ENCODE measurements at regions not wholly inside any gene's neighbourhood (a gene's known extent, or its start where the extent isn't known, plus 50 kb on each side); places are given as distances from the start of the nearest gene placed in this dataset.

DNA sequence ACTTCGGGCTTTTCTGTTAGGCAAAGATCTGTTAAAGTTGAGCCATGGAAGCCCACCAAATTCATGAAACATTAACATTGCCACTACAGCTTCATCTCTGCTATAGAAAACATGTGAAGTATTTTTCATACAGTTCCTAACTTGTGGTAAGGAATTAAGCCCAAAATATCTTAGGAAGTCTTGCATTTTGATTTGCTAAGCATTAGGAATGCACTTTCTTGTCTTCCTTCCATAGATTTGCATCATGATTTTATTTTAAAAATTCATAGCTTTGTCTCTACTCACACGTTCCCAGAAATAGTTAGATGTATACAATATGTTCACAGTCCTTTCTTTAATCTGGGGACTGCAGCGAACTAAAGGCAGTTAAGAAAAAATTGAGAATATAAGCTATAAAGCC, 325.6 kb downstream of the CENPW start:
- WGBS (ENCODE audit: insufficient coverage, insufficient replicate concordance, low lambda C conversion rate, missing lambda C conversion rate) = 14% methylated on average over 3 of the region's 3 CpGs
- no peak for FAIRE-seq
- Histone ChIP-seq H3K4me2 (ENCODE audit: control insufficient read depth, insufficient read depth) (no peak overlapping the region), H3K9ac (ENCODE audit: control insufficient read depth, insufficient read depth, low read length) (no peak overlapping the region), H4K20me1 (ENCODE audit: control insufficient read depth, insufficient read depth) (no peaks in the 10 kb centered on the region), H3K4me1 (ENCODE audit: control insufficient read depth, insufficient read depth, low read length) (no peaks in the 10 kb centered on the region), H3K27ac (ENCODE audit: control insufficient read depth, insufficient read depth) (no peak overlapping the region), H3K36me3 (ENCODE audit: control insufficient read depth in 2 of 2, insufficient read depth in 2 of 2, low read length in 1 of 2) (no peaks in the 10 kb centered on the region), H3K27me3 (replicated peaks in 1 of 2; ENCODE audit: control insufficient read depth in 2 of 2, insufficient read depth in 2 of 2, low read length in 1 of 2) (no peaks in the 10 kb centered on the region), H3K9me3 (replicated peaks; ENCODE audit: control insufficient read depth, insufficient read depth, low read length) (no peaks in the 10 kb centered on the region), H3K79me2 (ENCODE audit: control insufficient read depth, insufficient read depth, low read length) (no peaks in the 10 kb centered on the region), H3K4me3 (no peak overlapping the region), H2AFZ (ENCODE audit: control insufficient read depth, low read depth, low read length) (no peak overlapping the region)
- ChIA-PET RAD21 (ENCODE audit: unreplicated experiment) (no interaction called here), SMC1A (ENCODE audit: uncharacterized antibody, unreplicated experiment) (interaction anchor here (1.4 kb wide), 1 partner anchor 48 kb away, joined by 3 read pairs; no protein-coding TSS in a partner anchor), POLR2A (no interaction called here), CTCF (interaction anchor here (1.8 kb wide), 1 partner anchor 9 kb away, joined by 5 read pairs; no protein-coding TSS in a partner anchor)
- no TSS peak for BruUV-seq (replicated peaks)
- intact Hi-C loops (cut with micrococcal nuclease; ENCODE audit: unreplicated experiment) = no loop called here
- in situ Hi-C loops (cut with MboI) = loop anchor here (25.0 kb wide), 1 partner anchor 653 kb away; no protein-coding TSS in a partner anchor
- TF ChIP-seq, protein P1, sequence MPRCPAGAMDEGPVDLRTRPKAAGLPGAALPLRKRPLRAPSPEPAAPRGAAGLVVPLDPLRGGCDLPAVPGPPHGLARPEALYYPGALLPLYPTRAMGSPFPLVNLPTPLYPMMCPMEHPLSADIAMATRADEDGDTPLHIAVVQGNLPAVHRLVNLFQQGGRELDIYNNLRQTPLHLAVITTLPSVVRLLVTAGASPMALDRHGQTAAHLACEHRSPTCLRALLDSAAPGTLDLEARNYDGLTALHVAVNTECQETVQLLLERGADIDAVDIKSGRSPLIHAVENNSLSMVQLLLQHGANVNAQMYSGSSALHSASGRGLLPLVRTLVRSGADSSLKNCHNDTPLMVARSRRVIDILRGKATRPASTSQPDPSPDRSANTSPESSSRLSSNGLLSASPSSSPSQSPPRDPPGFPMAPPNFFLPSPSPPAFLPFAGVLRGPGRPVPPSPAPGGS (IDR thresholded peaks at IDR 0.05; ENCODE audit: borderline replicate concordance, insufficient read depth, low read depth, low read length, poor library complexity, severe bottlenecking) = no peak
- ATAC-seq = no peak
- no peak for DNase-seq (ENCODE audit: low read depth, low spot score)

DNA sequence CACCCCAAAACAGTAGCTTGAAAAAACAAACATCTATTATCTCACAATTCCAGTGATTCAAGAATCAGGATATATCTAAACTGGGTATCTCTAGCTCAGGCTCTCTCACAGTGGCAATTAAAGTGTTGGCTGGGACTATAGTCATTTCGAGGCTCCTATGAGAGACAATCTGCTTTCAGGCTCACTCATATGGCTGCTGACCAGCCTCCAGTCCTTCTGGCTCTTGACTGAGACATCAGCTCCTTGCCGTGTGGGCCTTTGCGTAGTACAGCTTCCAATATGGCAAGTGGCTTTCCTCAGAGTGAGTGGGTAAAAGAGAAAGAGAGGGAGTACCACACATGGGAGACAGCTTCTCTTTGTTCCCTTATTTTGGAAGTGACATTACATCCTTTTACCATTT, 327.2 kb downstream of the CENPW start:
- Histone ChIP-seq H3K4me2 (ENCODE audit: control insufficient read depth, insufficient read depth) (no peak overlapping the region), H3K4me3 (no peak overlapping the region), H3K9me3 (replicated peaks; ENCODE audit: control insufficient read depth, insufficient read depth, low read length) (no peaks in the 10 kb centered on the region), H2AFZ (ENCODE audit: control insufficient read depth, low read depth, low read length) (no peak overlapping the region), H3K36me3 (ENCODE audit: control insufficient read depth in 2 of 2, insufficient read depth in 2 of 2, low read length in 1 of 2) (no peaks in the 10 kb centered on the region), H3K27me3 (replicated peaks in 1 of 2; ENCODE audit: control insufficient read depth in 2 of 2, insufficient read depth in 2 of 2, low read length in 1 of 2) (no peaks in the 10 kb centered on the region), H3K27ac (ENCODE audit: control insufficient read depth, insufficient read depth) (no peak overlapping the region), H4K20me1 (ENCODE audit: control insufficient read depth, insufficient read depth) (no peaks in the 10 kb centered on the region), H3K4me1 (ENCODE audit: control insufficient read depth, insufficient read depth, low read length) (no peaks in the 10 kb centered on the region), H3K9ac (ENCODE audit: control insufficient read depth, insufficient read depth, low read length) (no peak overlapping the region), H3K79me2 (ENCODE audit: control insufficient read depth, insufficient read depth, low read length) (no peaks in the 10 kb centered on the region)
- DNase-seq (ENCODE audit: low read depth, low spot score) (no peak), ATAC-seq (no peak), FAIRE-seq (no peak)
- 18% methylated on average over 3 of the region's 3 CpGs for WGBS (ENCODE audit: insufficient coverage, insufficient replicate concordance, low lambda C conversion rate, missing lambda C conversion rate)
- ChIA-PET SMC1A (ENCODE audit: uncharacterized antibody, unreplicated experiment) (interaction anchor here (1.4 kb wide), 2 partner anchors 9 to 47 kb away, joined by 3 to 5 read pairs; no protein-coding TSS in a partner anchor), POLR2A (no interaction called here), CTCF (no interaction called here), RAD21 (ENCODE audit: unreplicated experiment) (no interaction called here)
- no TSS peak for BruUV-seq (replicated peaks)
- in situ Hi-C loops (cut with MboI) = loop anchor here (25.0 kb wide), 1 partner anchor 655 kb away; no protein-coding TSS in a partner anchor
- intact Hi-C loops (cut with micrococcal nuclease; ENCODE audit: unreplicated experiment) = no loop called here
- TF ChIP-seq SIN3A (IDR thresholded peaks at IDR 0.05; ENCODE audit: low read depth, low read length) (no peak), KAT2A (conservative IDR thresholded peaks at IDR 0.05; ENCODE audit: control insufficient read depth, low read depth, low read length) (no peak), FOS (IDR thresholded peaks at IDR 0.05; ENCODE audit: borderline replicate concordance, extremely low read depth, insufficient read length) (no peak), CREM (IDR thresholded peaks at IDR 0.05; ENCODE audit: low read depth) (no peak), CEBPB (IDR thresholded peaks at IDR 0.05; ENCODE audit: borderline replicate concordance in 1 of 2, low read depth in 2 of 2, low read length in 2 of 2) (no peak), RELA (IDR thresholded peaks at IDR 0.05; ENCODE audit: borderline replicate concordance, partially characterized antibody) (no peak), BRCA1 (IDR thresholded peaks at IDR 0.05; ENCODE audit: low read depth, low read length) (no peak)
- TF ChIP-seq, protein P2, sequence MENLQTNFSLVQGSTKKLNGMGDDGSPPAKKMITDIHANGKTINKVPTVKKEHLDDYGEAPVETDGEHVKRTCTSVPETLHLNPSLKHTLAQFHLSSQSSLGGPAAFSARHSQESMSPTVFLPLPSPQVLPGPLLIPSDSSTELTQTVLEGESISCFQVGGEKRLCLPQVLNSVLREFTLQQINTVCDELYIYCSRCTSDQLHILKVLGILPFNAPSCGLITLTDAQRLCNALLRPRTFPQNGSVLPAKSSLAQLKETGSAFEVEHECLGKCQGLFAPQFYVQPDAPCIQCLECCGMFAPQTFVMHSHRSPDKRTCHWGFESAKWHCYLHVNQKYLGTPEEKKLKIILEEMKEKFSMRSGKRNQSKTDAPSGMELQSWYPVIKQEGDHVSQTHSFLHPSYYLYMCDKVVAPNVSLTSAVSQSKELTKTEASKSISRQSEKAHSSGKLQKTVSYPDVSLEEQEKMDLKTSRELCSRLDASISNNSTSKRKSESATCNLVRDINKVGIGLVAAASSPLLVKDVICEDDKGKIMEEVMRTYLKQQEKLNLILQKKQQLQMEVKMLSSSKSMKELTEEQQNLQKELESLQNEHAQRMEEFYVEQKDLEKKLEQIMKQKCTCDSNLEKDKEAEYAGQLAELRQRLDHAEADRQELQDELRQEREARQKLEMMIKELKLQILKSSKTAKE (IDR thresholded peaks at IDR 0.05; ENCODE audit: low read depth, poor library complexity, severe bottlenecking) = no peak
- TF ChIP-seq, protein P3, sequence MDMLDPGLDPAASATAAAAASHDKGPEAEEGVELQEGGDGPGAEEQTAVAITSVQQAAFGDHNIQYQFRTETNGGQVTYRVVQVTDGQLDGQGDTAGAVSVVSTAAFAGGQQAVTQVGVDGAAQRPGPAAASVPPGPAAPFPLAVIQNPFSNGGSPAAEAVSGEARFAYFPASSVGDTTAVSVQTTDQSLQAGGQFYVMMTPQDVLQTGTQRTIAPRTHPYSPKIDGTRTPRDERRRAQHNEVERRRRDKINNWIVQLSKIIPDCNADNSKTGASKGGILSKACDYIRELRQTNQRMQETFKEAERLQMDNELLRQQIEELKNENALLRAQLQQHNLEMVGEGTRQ (IDR thresholded peaks at IDR 0.05; ENCODE audit: borderline replicate concordance, low read depth, low read length) = no peak
- TF ChIP-seq, protein P4, sequence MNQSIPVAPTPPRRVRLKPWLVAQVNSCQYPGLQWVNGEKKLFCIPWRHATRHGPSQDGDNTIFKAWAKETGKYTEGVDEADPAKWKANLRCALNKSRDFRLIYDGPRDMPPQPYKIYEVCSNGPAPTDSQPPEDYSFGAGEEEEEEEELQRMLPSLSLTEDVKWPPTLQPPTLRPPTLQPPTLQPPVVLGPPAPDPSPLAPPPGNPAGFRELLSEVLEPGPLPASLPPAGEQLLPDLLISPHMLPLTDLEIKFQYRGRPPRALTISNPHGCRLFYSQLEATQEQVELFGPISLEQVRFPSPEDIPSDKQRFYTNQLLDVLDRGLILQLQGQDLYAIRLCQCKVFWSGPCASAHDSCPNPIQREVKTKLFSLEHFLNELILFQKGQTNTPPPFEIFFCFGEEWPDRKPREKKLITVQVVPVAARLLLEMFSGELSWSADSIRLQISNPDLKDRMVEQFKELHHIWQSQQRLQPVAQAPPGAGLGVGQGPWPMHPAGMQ (IDR thresholded peaks at IDR 0.05; ENCODE audit: borderline replicate concordance) = no peak

Data from GM12878 (cell line).